LoVo (cell line): ENCODE measurements at regions not wholly inside any gene's neighbourhood (a gene's known extent, or its start where the extent isn't known, plus 50 kb on each side); places are given as distances from the start of the nearest gene placed in this dataset.

Source experiments
- DNase-seq: peaks from one replicate; pipeline ENCODE4 v3.0.0-alpha.2; 2016; ENCODE audit warnings: low spot score

GRCh38 chr1:209222826-209223225 lies 360.7 kb upstream of the CAMK1G start:
- no peak for DNase-seq

DNA sequence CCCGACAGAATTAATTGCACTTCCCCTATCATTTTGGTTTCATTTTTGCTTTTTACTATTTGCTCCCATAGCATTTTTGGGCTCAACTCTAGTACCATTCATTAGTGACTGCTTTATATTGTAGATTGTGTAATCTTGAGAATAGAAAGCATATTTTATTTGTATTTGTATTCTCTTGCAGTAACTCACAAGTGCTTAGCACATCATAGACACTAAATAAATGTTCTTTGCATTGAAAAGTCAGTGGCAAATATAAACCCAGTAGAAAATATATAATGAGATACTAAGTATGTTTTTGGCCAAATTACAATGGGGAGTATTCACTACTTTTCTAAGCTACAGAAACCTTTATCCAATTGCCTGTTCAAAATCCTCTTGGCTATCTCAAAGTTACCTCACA lies 359.7 kb upstream of the CAMK1G start:
- DNase-seq: no peak

GRCh38 chr1:209224886-209225285 lies 358.6 kb upstream of the CAMK1G start:
- DNase-seq: no peak

DNA sequence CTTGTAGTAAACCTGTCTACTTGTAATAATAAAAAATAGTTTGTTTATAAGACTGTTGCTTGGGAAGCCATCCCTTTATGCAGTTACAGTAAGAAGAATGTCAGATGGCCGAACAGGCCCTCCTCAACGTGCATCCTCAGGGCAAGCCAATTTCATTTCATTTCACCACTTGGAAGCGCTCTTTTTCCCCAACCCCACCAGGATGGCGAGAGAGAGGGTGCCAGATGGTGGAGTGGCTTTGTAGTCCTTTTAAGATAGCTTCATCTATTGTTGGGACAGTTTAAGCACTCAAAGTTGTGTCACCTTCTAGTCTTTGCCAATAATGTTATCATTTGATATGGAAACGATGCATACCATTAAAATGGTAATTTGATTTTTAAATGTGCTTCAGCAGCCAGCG lies 356.3 kb upstream of the CAMK1G start:
- DNase-seq: no peak

- DNase-seq: no peak
Observed at GRCh38 chr1:209227941-209228340, 355.6 kb upstream of the CAMK1G start.

DNA sequence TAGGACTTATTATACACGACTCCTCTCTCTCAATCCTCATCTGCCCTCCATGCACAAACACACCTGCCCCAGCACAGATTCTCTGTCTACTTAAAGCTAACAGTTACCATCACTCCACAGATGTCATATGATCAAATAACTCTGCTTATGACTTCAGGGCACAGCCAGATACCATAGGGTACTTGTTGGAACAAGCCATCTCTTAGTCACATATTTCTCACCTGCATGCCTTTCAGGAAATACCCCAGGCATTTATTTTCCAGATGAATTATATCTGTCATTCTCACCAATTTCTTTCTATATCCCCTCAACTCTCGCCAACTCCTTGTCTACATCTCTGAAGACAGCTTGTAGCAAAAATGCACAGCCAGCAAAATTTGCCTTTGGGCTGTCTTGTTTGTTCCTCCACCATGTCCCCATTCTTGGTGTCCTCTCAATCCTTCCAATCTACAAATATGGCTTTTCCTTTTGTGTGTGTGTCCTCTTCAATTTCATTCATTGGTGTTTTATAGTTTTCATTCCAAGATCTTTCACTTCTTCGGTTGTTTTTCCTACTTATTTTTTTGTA lies 353.9 kb upstream of the CAMK1G start:
- no peak for DNase-seq

DNA sequence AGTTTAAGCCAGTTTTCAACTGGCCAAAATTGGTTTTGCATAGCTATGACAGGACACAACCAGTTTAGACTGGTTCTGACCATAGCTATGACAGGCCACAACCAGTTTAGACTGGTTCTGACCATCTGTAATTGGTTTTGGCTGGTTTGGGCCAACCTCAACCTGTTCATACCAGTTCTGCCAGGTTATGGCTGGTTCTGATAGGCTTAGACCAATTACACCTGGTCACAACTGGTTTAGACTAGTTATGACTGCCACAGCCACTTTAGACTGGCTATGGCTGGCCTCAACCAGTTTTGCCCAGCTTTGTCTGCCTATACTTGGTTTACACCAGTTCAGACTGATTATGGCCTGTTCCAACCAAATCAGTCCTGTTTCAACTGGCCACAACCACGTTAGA lies 353.2 kb upstream of the CAMK1G start:
- no peak for DNase-seq

- no peak for DNase-seq
Observed at GRCh38 chr1:209231476-209232156, 351.9 kb upstream of the CAMK1G start.

GRCh38 chr1:209232197-209232596 lies 351.3 kb upstream of the CAMK1G start:
- no peak for DNase-seq

DNA sequence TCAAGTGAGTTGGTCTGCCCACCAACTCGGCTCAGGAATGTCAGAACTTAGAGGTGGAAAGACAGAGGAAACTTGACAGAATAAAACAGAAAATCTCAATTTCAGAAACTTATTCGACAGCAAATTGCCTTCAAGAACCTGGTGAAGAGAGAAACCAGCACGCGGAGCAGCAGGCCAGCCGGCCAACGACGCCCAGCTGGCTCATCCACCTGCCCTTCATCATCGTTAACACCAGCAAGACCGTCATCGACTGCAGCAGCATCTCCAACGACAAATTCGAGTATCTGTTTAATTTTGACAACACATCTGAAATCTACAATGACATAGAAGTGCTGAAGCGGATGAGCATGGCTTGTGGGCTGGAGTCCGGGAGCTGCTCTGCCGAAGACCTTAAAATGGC lies 350.8 kb upstream of the CAMK1G start:
- no peak for DNase-seq

DNA sequence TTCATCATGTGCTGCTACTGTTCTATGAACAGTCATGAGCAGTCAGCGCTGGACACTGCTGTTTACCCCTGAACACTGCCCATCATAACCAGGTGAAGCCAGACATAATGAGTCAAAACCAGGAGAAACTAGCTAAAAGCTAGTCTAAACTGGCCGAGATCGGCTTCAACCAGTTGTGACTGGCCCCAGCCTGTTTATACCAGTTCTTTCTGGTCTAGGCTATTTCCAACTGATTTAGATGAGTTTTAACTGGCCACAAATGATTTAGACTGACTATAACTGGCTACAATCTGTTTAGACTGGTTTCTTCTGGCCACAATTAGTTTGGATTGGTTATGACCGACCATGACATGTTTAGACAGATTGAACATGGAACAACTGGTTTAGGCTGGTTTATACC lies 348.3 kb upstream of the CAMK1G start:
- no peak for DNase-seq

- DNase-seq: no peak
Observed at GRCh38 chr1:209238356-209238755, 345.2 kb upstream of the CAMK1G start.

DNA sequence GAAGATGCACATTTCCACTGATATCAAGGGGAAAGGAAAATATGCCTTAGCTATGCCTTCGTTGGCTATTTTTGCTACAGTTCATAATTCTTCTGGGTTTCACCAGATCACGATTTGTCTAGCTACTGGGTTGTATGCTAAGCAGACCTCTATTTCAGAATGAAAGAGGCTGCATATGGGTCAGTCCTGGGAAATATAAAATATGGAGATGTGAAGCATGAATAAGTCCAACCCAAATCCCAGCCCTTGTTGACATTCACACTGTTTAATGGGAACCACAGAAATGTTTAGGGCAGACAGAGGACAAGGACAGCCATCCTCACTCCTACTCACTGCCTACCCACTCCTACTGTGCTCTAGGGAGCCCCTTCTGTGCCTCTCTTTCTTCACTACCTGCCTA lies 343.2 kb upstream of the CAMK1G start:
- DNase-seq: no peak

- no peak for DNase-seq
Observed at GRCh38 chr1:209241487-209241886, 342.0 kb upstream of the CAMK1G start.

DNA sequence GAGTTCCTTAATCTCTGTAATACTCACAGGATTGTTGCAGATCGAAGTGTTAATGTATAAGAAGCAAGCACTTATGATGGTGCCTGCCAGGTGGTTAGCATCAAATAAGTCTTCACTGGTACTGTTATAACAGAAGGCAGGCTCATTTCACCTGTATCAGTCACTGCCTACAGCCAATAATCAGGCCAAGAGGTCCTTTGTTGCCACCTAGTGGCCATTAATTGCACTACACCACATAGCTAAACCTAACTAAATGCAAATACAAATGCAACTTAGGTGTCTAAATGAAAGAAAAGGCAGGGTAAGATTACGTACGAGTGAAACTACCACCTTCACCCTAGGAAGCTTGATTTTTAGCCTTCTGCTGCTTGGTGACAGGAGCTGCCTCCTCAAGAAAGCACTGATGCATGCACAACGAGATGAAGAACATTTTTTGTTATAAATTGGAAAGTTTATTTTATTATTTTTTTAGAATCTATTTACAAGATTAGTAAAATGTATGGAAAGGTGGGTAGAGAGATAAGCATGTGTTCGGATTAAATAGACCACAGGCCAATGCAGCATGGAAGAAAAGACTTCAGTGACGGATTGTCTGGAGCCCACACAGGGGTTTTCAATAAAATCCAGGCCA lies 334.8 kb upstream of the CAMK1G start:
- DNase-seq: peak; percentile 60

DNA sequence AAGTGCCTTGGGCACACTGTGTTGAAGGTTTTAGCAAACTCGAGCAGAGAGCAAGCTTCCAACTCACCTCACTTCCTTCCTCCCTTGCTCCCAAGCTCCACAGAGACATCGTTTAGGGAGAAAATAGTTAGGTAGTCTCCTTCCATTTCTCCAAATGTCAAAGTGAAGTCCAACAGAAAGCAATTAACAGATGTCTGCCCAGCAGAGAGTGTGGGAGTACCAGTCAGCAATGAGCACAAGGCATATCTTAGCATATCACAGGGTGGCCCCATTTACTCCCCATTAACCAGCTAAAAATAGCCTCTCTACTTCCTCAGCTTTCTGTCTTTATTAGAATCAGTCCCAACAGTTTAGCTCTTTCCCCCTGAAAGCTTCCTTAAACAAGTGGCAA lies 334.2 kb upstream of the CAMK1G start:
- no peak for DNase-seq

DNA sequence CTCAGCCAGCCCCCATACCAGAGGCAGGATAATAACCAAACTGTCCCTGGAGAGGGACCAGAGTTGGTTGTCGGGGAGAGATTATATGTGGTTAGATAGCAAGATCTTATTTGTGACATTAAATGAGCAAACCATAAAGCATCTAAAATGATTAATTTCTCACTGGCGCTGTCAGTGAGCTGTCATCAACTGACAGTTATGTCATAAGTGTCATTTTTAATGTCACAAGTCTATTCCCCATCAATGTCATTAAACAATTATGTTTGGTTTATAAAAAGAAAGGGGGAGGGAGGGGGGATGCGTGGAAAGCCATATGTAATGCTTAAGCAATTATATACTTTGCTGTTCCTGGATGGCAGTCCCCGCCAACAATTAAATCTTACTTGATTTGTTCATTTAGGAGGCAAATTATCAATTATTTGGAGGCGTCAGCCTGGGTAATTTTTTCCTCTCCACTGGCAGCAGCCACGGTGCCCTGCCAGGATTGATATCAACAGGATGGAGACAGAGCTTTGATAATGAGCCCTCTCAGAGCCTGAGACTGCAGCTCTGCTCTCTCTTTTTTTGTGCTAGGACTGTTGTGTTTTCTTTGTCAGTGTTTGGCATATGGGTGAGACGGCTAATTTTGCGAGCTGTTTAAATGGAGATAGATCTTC lies 333.6 kb upstream of the CAMK1G start:
- no peak for DNase-seq

DNA sequence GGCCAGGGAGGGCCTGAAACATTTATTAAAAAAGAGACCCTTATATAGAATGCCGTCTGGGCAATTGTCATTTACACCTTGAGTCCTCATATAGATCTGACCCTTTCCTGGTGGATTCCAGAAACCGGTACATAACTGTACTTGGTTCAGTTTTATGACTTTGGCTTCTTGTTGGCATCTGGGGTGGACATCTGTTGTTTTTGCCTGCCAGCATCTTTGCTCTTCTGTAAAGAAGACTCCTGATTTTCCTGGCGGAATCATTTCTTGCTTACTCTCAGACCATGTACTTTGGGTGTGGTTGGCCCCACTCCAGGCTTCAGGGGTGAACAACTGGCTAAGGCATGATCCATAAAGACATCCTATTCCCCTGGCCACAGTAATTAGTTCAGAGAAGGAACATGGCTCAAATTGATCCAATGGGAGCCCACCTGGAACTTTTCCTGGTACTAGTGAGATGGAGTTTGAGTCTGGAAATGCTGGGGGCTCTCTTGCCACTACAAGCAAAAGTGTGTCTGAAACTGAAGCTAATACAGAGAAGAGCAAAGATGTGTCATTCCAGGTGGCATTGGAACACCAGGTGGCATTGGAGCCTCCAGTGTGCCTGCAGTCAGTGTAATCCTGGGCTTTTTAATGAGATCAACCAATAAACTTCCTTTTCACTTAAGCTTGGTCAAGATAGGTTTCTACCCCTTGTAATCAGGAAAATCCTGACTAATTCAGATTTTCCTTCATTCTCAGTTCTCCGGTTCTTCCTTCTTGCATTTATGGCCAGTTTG lies 332.5 kb upstream of the CAMK1G start:
- no peak for DNase-seq

DNA sequence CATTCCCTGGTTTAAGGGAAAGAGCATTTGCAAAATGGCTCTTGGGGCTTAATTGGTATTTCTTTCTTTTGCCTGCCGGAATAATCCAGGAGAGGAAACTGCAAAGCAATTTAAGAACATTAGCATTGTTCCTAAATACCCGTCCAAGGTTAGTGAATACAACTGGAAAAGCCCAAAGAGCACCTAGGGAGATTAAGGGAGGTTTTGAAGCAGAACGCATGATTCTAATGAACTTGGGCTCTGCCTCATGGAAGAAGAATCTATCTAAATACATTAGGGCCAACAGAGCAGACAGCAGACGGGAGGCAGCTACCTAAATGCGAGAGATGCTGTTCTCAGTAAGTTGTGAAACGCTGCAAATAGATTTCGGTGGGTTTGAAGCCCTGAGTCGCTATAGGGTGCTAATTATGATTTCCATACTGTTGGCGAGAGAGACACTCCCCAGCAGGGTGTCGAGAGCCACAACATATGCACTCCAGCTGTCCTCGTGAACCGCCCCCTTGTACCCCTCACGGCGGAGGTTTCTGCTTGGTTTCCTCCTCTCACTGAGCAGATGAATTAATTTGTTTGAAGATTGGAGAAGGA lies 326.7 kb upstream of the CAMK1G start:
- no peak for DNase-seq

DNA sequence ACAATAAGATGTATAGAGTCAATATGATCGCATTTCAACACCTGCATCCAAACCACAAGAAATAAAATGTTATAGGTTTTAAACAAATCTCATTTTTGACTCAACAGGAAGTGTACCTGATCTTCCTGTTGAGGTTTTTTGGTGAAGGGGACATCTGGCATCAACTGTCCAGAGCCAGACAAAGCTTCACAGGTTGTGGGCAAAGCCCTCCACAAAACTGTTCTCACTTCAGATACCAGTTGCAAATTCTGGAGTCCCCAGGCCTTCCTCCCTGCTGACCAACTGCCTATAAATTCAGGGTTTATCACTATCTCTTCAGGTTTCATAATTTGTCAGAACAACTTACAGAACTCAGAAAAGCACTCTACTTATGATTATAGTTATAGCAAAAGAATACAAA lies 326.1 kb upstream of the CAMK1G start:
- no peak for DNase-seq

GRCh38 chr1:209260136-209260535 lies 323.4 kb upstream of the CAMK1G start:
- DNase-seq: no peak

DNA sequence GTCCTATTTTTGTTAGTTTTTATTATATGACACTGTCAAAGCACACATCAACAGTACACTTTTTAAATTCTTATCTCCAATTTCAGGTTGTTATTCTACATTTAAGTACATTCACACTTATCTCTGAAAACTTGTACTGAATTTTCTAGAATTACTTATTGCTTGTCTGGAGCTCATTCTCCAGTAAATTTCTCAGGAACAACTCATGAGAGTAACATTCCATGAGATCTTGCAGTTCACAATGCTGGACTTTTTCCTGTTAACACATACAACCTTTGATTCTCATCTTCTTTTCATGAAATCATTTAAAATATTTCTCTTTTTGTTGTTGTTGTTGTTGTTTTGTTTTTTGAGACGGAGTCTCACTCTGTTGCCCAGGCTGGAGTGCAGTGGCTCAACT lies 320.9 kb upstream of the CAMK1G start:
- no peak for DNase-seq
